DMS114 treated with DMSO at 0.1 percent for 48 hours (cell line): ENCODE measurements at regions not wholly inside any gene's neighbourhood (a gene's known extent, or its start where the extent isn't known, plus 50 kb on each side); places are given as distances from the start of the nearest gene placed in this dataset.

Source experiments
- DNase-seq: peaks from one replicate; lab custom pipeline; 2025; ENCODE audit not compliant: unreplicated experiment; lab: John Stamatoyannopoulos, UW

DNA sequence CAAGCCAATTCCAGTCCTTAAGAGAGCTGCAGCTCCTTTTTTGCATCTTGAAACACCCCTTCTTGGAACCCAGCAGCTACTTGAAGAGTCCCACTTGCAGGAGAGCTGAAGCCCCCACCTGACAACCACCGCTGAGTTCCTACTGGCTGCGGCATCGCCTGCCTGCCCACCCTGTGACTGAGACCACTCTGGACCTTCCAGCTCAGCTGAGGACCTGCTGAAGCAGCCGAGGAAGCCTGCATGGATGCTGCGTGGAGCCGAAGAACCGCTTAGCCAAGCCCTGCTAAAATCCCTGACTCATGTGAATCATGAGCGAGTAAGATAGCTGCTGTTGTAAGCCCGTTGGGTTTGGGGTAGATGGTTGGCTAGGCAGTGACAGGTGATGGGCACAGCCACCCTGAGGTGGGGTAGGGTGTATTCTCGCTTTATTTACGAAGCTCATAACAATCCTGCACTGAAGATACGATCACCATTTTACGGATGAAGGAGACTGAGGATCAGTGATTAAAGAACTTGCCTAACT is 78.4 kb downstream of the INHBB start:
- DNase-seq: no peak

DNA sequence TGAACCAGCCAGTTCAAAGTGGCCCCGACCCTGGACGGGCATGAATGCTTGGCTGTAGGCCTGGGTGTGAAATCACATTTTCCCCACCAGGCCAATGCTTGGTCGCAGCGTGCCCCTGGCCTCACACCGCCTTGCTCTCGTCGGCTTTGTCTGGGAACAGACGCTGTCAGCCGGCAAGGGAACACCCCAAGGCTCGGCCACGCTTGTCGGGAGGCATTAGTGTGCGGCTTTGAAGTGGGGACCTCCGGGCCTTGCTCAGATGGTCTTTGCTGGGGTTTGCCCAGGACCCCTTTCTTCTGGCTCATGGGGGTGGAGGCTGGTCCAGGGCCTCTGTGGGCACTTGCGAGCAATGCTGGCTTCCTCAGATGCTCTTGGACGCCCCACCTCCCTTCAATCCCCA is 79.1 kb downstream of the INHBB start:
- no peak for DNase-seq

DNA sequence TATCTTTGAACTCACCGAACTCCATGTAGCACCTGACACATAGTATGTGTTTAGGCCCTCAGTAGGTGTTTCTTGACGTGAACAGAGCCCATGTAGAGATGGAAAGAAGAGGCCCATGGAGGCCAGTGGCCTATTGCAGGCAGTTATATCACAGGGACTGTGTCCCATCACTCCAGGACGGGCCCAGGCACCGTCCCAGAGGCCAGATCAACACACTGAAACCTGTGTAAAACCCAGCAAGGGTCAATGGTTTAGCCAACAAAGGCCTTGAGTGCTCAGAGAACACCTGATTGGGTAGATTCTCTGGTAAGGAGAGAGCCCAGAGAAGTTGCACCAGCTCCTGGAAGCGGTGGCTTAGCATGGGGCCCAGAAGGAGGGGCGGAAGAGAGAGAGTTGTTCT is 82.8 kb downstream of the INHBB start:
- no peak for DNase-seq

DNA sequence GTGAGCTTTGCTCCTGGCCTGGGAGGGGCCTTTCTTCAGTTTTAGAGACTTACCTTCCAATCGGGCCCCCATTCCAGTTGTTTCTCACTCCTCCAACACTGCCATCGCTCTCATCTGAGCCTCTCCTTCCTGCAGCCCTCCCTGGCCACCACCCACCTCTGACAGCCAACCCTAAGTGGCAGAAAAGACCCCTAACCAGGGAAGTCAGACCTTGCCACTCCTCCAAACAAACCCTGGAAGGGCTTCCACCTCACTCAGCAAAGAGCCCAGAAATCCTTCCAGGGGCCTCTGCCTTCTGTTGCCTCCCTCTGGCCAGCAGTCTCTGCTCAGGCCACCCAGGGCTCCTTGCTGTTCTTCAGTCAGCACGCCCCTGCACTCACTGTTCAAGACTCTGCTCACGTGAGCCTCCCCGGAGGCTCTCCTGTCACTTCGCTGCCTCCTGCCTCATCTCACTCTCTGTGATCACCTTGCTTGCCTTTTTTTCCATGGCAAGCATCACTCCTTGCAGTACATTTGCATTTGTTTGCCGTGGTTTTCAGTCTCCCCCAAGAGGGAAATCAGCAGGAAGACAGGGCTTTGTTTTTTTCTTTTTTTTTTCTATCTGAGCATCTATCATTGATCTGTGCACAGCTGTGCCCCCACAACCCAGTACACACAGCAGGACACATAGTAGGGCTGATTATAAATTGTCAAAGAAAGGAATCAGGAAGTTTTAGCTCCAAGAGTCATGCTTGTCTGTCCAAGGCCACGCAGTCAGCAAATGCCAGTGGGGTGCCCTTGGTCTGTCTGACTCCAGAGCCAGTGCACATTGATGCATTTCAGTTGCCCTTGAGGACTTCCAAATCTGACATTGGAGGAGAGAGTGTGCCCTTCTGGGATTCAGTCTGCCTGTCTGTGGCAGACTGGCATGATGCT is 83.9 kb downstream of the INHBB start:
- no peak for DNase-seq

DNA sequence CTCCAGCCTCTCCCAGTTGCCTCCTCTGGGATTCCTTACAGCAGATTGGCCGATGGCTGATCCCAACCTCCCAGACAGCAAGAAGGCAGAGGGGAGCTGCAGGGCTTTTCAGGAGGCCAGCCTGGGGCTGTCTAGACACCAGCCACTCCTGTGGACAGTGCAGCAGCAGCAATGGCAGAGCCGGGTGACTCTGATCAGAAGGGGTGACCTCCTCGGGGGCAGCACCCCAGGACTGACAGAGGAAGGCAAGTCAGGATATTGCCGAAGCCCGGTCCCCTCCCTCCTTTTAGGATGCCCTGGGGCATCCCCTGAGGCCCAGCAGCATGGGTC is 84.5 kb downstream of the INHBB start:
- no peak for DNase-seq

DNA sequence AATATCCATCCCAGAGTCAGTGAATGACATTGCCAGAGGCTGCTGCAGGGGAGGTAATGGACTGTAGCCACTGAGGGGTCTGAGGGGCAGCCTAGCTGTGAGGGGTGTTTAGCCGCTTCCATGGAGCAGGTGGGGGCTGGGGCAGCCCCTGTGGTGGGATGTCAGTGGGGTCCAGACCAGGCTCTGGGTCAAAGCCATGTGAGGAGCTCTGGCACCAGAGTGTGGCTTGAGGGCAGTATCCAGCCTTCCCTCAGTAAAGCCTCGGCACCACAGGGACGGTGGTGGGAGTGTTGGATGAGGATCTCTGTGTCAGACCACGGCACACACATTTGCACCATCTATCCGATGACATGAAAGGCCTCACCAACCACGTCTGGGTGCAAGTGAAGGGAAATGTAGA is 85.0 kb downstream of the INHBB start:
- no peak for DNase-seq

DNA sequence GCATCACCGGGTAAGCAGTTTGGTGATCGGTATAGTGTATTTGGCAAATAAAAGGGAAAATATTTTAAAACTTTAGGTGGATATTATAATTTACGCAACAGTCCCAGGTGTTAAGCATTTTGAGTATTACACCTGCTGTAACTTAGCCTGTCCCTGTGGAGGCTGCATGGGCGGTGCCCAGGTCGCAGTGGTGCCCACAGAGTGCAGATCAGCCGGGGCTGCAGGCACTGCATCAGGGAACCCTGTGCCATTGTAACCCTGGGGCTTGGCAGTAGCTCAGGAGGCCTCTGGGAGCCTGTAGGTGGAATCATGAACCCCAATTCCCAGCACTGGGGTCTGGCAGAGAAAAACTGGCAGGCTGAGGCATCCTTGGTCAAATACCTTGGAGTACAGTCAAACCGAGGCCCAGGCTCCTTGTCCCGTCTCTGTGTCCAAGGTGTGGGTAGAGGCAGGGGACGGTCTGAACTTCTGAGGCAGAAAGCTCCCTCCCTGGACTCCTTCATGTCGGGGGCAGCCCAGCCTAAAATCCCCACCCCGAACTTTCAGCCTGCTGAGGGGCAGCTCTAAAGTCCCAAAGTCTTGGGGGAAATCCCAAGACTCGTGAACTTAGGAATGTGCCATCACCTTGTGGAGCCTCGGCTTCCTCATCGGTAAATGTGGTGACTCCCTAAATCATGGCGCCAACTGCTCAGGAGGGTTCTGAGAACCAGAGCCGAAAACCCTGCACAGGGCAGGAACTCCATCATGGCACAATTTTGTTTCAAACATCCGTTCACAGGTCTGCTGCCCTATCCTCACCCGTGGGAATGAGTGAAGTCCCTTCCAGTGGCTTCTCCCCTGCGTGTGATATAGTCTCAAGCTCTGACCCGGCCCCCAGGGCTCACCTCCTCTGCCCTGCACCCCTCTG is 85.7 kb downstream of the INHBB start:
- no peak for DNase-seq

DNA sequence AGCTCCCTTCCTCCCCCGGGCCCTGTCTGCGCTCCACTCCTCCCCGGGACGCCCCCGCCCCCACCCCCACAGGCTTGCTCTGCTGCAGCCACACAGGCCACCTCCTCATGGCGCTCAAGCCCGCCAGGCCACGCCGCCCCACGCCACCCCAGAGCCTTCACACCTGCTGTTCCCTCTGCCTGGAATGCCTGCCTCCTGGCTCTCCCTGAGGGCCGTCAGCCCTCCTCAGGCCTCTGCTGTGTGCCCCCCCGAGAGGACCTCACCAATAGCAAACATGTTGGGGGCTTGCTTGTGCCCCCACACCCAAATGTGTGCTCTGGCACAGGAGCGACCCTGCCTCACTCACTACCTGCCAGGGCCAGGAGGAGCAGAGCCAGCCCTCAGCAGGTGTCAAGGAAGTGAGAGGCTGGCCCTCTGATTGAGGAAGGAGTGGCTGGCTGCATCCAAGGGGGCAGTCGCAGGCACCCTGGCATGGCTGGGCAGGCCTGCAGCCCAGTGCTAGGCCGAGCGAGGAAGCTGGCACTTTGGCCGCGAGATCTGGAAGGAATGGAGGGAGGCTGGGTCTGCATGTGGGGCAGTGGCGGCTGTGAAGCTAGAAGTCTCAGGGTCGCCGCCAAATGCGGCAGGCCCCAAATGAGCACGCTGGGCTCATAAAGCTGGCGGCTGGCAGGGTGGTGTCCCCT is 86.5 kb downstream of the INHBB start:
- no peak for DNase-seq

DNA sequence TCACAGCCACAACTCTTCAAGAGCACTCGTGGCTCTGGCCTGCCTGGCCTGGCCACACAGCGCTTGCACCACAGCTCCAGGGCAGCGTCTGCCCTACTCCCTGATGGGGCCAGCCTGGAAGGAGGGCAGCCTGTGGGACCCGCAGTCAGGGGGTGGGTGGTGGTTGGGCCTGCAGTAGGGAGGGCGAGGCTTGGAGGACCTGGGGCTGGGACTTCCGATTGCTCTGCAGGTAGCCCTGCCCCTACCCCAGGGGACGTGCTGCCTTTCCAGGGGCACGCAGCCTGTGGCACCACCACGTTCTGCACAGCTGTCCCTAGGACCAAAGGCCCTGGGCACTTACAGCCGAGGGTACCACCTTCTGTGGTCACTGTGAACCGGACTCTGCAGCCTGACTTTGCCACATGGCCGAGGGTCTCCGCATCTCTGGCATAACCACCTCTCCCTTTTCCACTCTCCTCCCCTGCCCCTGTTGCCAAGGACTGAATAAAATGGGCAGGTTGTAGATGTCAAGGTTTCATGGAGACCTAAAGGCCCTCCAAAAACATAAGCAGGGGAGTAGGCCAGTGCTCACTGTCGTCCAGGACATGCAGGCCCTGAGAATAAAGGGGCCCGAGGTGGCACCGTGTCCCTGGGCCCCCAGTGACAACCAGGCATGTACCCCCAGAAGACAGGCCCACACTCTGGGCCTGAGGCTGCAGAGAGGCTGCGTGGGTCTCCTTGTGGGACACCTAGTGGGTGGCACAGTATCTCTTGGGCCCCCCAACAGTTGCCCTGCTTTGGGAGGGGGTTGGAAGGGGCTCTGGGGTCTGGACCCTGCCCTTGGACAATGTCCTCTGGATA is 87.3 kb downstream of the INHBB start:
- no peak for DNase-seq

DNA sequence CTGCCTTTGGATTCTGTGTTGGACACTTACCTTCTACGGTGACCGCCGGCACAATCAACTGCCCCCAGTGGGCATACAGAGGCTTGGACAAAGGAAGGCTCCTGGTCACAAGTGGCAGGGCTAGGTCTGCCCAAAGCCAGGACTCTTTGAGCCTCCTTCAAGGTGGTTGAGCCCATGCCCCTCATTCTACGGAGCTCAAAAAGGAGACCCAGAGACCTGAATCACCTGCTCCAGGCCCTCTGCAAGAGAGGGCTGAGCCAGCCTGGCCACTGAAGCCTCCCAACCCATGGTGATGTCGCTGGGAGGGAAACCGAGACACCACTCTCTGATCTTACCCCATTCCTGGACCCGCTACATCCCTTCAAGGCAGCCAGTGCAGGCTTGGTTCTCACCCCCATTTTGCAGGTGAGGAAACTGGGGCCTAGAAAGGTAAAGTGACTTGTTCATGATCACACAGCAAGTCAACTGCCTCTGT is 87.9 kb downstream of the INHBB start:
- DNase-seq: no peak

DNA sequence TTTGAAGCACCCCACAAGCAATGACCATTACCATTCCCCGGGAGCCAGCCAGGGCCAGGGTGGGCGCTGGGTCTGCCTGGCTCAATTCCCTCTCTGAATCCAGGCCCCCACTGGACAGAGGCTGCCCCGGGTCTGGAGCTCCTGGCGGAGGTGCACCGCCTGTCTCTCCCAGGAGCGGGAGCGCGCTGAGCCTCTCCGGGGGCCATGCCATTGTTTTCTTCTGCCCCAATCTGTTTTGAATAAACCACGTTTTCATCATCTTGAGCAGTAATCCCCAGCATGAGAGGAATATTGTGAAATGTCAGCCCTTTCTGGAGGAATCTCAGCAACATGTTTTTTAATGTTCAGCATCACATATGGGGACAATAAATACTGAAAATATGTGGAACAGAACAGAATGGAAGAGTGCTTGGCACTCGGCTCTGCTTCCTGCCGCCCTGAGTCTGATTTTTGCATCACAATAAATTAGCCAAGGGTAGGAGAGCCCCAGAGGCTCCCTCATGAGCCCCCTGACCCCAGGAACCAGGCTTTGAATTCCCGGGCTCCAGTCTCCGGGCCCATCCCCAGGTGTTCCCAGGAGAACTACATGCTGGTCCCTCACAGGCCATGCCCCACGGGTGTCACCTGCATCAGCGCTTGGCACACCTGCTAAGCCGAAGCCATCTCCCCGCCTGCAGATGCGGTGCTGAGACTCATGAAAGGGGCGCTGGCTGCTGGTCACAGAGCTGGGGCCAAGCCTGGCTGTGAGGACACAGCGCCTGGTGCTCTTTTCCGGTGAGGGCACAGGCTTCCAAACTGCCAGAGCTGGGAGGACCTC is 88.8 kb downstream of the INHBB start:
- no peak for DNase-seq

DNA sequence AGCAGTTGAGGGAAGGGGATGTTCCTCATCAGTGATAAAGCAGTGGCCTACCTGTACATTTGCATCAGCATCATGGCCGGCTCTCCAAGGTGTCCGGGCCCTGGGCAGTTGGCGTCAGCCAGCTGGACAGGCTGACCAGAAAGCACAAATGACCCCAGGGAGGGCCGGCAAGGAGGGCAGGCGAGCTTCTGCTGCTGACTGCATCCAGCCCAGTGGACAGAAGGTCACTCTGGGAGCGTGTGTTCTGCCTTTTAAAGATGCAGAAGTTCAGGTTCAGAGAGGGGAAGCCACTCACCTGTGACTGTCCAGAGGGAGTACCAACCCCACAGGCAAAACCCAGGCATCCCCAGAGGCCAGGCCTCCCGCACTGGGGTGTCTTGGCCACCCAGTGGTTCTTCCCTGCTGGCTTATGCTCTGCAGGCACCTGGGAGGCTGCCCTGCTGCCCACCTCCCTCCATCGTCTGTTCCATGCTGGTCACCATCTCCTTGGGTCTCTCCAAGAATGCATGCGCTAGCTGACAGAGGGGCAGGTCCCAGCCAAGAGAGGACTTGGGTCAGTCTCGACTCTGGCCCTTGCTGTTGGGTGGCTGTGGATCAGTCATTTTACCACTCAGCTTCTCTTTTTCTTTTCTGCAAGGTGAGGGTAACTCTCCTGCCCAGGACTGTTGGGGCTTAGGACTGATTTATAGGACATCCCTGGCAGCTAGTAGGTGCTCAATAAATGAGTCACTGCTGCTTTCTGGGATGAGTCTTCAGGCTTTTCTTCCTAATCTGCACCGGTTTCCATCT is 89.9 kb downstream of the INHBB start:
- no peak for DNase-seq

DNA sequence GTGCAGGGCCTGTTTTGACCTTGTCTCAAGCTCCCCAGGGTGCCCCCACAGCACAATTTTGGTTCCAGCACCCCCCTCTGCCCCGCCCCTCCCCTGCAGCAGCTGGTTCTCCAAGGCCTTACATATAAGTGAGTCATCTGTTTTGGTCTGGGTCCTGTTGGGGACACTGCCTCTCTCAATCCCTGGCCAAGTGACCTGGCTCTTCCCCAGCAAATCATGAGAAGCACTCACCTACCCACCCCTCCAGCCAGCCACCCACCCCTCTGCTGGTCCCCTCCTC is 90.5 kb downstream of the INHBB start:
- no peak for DNase-seq

DNA sequence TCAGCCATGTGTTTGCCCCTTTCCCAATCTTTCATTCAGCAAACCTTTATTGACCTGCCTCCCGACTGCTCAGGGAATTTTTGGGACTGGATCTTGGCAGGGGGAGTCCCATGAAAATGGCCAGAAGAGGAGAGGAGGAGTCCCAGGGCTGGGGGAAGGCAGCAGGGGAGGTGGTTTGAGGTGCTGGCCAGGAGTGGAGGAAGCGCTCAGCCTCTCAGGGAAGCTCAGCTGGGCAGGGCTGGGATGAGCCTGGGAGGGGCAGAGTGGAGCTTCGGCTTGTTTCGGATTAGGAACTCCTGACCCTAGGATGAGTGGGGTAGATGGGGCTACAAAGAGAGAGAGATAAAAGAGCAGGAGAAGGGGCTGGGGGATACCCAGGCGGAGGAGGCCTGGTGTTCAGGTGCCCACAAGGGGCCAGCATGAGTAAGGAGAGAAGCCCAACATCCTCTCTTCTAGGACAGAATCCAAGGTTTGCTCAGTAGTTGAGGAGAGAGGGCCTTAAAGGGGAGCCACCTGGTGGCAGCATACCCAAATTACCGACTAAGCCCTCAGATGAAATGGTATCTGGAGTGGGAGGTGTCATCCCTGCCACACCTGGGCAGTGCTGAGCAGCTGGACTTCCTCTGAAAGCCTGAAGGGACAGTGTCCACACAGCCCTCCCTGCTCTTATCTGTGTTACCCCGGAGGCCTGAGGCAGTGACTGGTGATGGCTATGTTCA is 91.1 kb downstream of the INHBB start:
- DNase-seq: no peak

DNA sequence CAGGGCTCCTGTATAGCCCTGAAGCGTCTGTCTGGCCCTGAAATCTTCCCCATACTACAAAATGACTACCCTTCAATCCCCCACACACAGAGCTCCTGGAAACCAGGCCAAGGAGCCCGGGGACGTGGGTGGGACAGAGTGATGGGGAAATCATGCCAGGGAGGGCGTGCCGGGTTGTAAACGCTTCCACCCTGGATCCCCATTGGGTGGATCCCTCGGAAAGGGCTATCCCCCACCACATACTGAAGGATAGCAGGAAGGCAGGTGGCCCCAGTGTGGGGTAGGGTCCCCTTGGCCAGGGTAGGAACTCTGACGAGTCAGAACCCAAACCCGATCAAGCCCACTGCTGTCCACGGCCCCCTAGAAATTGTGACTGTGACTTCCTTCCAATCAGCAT is 91.7 kb downstream of the INHBB start:
- no peak for DNase-seq

DNA sequence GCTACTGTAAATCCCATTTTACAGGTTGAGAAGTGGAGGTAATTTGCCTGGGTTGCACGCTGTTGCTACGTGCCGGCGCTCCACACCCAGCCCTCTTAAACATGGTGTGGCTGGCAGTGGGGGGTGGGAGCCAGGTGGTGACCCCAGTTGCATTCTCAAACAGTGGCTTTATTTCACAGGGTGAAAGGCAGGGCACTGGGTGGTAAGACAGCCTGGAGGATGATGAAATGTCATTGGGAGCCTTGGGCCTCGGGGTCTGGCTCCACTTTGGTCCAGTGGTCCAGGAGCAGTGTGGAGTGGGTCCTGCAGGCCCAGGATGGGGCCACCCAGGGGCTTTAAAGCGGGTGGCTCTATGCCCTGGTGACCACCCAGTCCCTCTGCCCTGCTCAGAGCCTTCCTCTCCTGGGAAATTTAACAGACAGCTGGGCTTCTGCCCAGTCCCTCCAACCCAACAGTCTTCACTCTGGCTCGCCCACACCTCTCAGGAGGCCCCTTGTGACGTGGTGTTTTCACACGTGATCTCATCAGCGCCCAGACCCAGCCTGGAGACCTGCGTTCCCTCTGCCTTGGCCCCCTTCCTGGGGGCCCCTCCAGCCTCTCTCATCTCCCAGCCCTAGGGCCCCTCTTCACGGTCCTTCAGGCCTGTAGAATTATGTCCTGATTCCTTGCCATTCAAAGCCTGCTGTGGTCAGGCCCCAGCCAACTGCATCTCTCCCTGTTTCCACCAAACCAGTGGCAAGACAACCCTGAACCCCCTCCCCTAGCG is 92.5 kb downstream of the INHBB start:
- no peak for DNase-seq

DNA sequence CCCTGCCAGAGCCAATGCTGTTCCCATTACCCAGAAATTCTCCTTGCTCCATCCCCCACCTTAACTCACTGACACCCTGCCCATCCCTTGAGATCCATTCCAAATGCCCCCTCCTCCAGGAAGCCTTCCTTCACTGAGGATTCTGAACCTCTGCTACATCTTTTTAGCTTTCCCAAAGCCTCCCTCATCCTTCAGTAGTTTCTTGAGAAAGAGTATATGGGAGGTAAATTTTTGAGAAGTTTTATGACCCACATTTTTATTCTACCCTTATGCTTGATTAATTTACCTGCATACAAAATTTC is 93.1 kb downstream of the INHBB start:
- DNase-seq: no peak
